OCI-LY1 (cell line): ENCODE measurements at regions not wholly inside any gene's neighbourhood (a gene's known extent, or its start where the extent isn't known, plus 50 kb on each side); places are given as distances from the start of the nearest gene placed in this dataset.
A peak's percentile ranks its signal among the peaks of the same experiment; 100 is the strongest.
"Not testable (repeated sequence)": the region's sequence is repeated elsewhere in the genome, so short reads cannot be mapped to it uniquely, and the experiment has no call there.

Experiments used
- H2AFZ ChIP-seq: fragments of 200-600 bp; sonication (generic), shearing (Covaris generic); 2 replicates; pipeline ENCODE4 v1.6.0; 2014; ENCODE audit warnings: antibody characterized with exemption, mild to moderate bottlenecking, low read length
- H3F3A ChIP-seq: fragments of 200-600 bp; sonication (generic), shearing (Covaris generic); 2 replicates; pipeline ENCODE4 v1.6.0; 2014; ENCODE audit warnings: mild to moderate bottlenecking, antibody characterized with exemption, low read length, moderate library complexity; ENCODE audit not compliant: insufficient read depth
- H3K27ac ChIP-seq: fragments of 200-600 bp; sonication (generic); 2 replicates; pipeline ENCODE4 v1.5.1; 2014; ENCODE audit warnings: low read length, mixed run types, mild to moderate bottlenecking, low read depth; ENCODE audit not compliant: poor library complexity, severe bottlenecking
- H3K27me3 ChIP-seq: fragments of 200-600 bp; sonication (generic); 2 replicates; pipeline ENCODE4 v1.6.0; 2014; ENCODE audit warnings: antibody characterized with exemption, mild to moderate bottlenecking, low read length, moderate library complexity; ENCODE audit not compliant: insufficient read depth
- H3K36me3 ChIP-seq: fragments of 200-600 bp; sonication (generic); 2 replicates; pipeline ENCODE4 v1.6.1; 2014; ENCODE audit warnings: mild to moderate bottlenecking, antibody characterized with exemption, low read length, moderate library complexity, mixed read lengths; ENCODE audit not compliant: insufficient read depth
- H3K4me1 ChIP-seq: fragments of 200-600 bp; sonication (generic); 2 replicates; pipeline ENCODE4 v1.5.1; 2014; ENCODE audit warnings: mild to moderate bottlenecking, low read length, moderate library complexity; ENCODE audit not compliant: insufficient read depth, severe bottlenecking
- H3K4me2 ChIP-seq: fragments of 200-600 bp; sonication (generic), shearing (Covaris generic); 2 replicates; pipeline ENCODE4 v1.6.1; 2014; ENCODE audit warnings: low read length
- H3K4me3 ChIP-seq: fragments of 200-600 bp; sonication (generic); 2 replicates; pipeline ENCODE4 v1.5.1; 2014; ENCODE audit warnings: low read length, low read depth, mild to moderate bottlenecking, mixed read lengths; ENCODE audit not compliant: poor library complexity, severe bottlenecking
- H3K79me2 ChIP-seq: fragments of 200-600 bp; shearing (Covaris generic); 2 replicates; pipeline ENCODE4 v1.6.1; 2016; ENCODE audit warnings: mixed run types, low read length, mixed read lengths; ENCODE audit not compliant: insufficient read depth
- H3K9ac ChIP-seq: fragments of 200-600 bp; sonication (generic), shearing (Covaris generic); 2 replicates; pipeline ENCODE4 v1.6.1; 2014; ENCODE audit warnings: mild to moderate bottlenecking, low read length, mixed read lengths
- H3K9me2 ChIP-seq: fragments of 200-600 bp; sonication (generic), shearing (Covaris generic); 2 replicates; pipeline ENCODE4 v1.6.1; 2014; ENCODE audit warnings: low read depth, mild to moderate bottlenecking, low read length, mixed read lengths
- H3K9me3 ChIP-seq: fragments of 200-600 bp; shearing (Covaris generic); 2 replicates; pipeline ENCODE4 v1.6.1; 2014; ENCODE audit warnings: low read length, mixed read lengths
- H4K20me1 ChIP-seq: fragments of 200-600 bp; sonication (generic), shearing (Covaris generic); 2 replicates; pipeline ENCODE4 v1.6.0; 2016; ENCODE audit warnings: mild to moderate bottlenecking, low read length; ENCODE audit not compliant: insufficient read depth
- EZH2 ChIP-seq: fragments of 200-600 bp; sonication (generic), shearing (Covaris generic); IDR thresholded peaks from 2 replicates; pipeline ENCODE4 v1.8.0; 2017; ENCODE audit warnings: borderline replicate concordance, mixed run types, mild to moderate bottlenecking, antibody characterized with exemption, low read length, moderate library complexity, mixed read lengths
- TF ChIP-seq, protein P1 (sequence below): fragments of 200-600 bp; sonication (generic), shearing (Covaris generic); IDR thresholded peaks from 2 replicates; pipeline ENCODE4 v1.5.1; 2017; ENCODE audit warnings: mild to moderate bottlenecking, antibody characterized with exemption, low read length, moderate library complexity, mixed read lengths

DNA sequence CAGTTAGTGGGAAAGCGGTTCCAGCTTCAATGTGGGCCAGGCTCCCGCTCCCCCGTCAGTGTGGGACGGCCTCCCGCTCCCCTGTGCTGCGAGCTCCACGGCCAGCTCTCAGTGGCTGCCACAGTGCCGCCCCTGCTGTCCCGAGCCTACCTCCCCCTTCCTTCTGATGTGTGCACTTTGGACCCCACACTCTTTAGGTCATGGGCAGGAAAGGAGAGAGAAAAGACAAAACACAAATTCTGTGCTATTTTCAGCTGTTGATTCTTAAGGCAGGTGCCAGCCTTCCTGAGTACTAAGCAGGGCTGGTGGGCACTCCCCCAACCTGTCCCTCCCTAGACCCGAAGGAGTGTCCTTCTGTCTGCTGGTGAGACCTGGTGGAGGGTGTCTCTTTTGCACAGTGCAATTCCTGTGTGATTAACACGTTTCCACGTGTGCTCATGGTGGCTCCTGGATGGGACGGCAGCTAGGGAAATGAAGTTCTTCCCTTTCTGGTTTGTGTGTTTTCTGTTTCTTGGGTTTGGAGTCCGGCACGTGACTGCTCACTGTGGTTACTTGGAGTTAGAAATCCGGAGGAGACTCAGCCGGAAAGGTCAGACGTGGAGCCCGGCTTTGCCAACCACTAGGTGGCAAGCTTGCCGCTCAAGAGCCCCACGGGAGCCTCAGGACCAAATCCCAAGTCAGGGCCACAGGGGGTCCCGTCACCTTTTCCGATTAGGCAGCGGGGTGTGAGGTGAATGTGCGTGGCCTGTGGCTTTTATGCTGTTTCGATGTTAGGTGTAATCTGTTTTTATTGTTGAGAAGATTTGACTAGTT, 130.3 kb downstream of the LAT start:
- TF ChIP-seq, protein P1, sequence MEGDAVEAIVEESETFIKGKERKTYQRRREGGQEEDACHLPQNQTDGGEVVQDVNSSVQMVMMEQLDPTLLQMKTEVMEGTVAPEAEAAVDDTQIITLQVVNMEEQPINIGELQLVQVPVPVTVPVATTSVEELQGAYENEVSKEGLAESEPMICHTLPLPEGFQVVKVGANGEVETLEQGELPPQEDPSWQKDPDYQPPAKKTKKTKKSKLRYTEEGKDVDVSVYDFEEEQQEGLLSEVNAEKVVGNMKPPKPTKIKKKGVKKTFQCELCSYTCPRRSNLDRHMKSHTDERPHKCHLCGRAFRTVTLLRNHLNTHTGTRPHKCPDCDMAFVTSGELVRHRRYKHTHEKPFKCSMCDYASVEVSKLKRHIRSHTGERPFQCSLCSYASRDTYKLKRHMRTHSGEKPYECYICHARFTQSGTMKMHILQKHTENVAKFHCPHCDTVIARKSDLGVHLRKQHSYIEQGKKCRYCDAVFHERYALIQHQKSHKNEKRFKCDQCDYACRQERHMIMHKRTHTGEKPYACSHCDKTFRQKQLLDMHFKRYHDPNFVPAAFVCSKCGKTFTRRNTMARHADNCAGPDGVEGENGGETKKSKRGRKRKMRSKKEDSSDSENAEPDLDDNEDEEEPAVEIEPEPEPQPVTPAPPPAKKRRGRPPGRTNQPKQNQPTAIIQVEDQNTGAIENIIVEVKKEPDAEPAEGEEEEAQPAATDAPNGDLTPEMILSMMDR, result peak; percentile 66
- not testable (repeated sequence) for H3K27me3 ChIP-seq, H2AFZ ChIP-seq, H4K20me1 ChIP-seq, H3K27ac ChIP-seq, H3K79me2 ChIP-seq, H3K4me2 ChIP-seq, H3K4me3 ChIP-seq, H3K9me3 ChIP-seq, H3K9me2 ChIP-seq, H3K9ac ChIP-seq, H3F3A ChIP-seq
- peaks cover 32% of the 10 kb centered on the region for H3K36me3 ChIP-seq
- peaks cover 22% of the 10 kb centered on the region for H3K4me1 ChIP-seq

DNA sequence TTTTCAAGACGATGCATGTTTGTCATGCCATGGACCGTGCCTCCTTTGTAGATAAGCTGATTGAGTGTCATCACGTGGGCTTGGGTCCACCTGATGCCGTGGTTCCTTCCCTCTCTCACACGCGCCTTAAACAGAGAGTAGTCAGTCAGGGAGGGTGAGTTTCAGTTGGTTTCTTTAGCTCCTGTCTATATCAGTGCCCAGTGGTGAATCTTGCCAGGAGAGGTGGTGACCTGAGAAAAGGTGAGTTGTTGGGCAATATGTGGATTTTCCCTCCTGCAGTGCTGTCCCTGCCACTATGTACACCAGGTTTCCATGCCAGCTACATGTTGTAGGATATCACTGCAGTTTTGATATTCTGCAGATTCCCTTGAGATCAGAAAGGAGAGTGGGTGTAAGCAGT, 129.7 kb downstream of the LAT start:
- no peaks in the 10 kb centered on the region for H3K9me3 ChIP-seq
- no peak overlapping the region for H3K27ac ChIP-seq
- no peaks in the 10 kb centered on the region for H3K27me3 ChIP-seq
- H3K36me3 ChIP-seq, result peaks cover 32% of the 10 kb centered on the region
- TF ChIP-seq, protein P1, result no peak
- no peak for TF ChIP-seq EZH2
- no peak overlapping the region for H3K9ac ChIP-seq
- H3K9me2 ChIP-seq, result no peaks in the 10 kb centered on the region
- no peaks in the 10 kb centered on the region for H4K20me1 ChIP-seq
- H3K79me2 ChIP-seq, result no peaks in the 10 kb centered on the region
- H3K4me2 ChIP-seq, result no peak overlapping the region
- no peak overlapping the region for H2AFZ ChIP-seq
- H3K4me3 ChIP-seq, result no peak overlapping the region
- H3F3A ChIP-seq, result no peaks in the 10 kb centered on the region
- peaks cover 22% of the 10 kb centered on the region for H3K4me1 ChIP-seq

DNA sequence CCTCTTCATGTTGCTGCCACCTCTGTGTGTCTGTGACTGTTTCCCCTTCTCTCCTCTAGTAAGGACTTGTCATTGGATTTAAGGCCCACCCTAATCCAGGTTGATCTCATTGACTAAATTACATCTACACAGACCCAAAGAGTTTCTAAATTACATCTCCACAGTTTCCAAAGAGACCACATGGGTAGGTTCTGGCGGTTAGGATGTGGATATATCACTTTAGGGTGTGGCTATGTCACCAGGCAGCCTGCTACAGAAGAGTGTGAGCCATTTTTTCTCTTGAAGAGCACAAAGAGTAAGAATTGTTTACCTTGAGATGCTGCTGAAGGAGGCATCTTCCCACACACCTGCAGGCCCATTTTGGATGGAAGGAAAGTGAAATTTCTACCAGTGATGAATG, 128.6 kb downstream of the LAT start:
- peaks cover 18% of the 10 kb centered on the region for H3K4me1 ChIP-seq
- H3K79me2 ChIP-seq, result not testable (repeated sequence)

DNA sequence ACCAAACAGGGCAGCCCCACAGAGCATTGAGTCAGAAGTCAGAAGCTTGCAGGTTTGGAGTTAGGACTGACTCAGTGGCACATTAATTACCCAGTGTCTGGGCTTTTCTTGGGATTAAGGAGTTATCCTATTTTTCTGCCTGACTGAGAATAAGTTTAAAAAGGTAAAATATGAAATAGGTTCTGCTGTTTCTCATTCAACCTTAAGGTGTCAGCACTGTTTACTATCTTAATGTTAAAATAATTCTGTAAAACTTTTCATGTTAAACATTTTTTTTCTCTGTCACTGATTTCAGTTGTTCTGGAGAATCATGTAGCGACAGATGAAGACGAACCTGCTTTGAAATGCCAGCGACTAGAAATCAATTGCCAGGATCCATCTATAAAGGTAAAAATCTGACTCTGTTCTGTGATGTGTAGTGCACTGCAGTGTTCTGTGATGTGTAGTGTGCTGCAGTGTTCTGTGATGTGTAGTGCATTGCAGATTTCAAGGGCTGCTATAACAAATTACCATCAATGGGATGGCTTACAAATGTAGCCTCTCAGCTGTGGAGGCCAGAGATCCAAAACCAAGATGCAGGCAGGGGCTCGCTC, 128.0 kb downstream of the LAT start:
- peaks cover 12% of the 10 kb centered on the region for H3K4me1 ChIP-seq
- TF ChIP-seq EZH2, result no peak
- TF ChIP-seq, protein P1, result no peak
- no peaks in the 10 kb centered on the region for H3K79me2 ChIP-seq
- no peaks in the 10 kb centered on the region for H3K9me2 ChIP-seq
- H3K9ac ChIP-seq, result no peak overlapping the region
- no peak overlapping the region for H3K4me2 ChIP-seq
- no peak overlapping the region for H3K4me3 ChIP-seq
- no peaks in the 10 kb centered on the region for H4K20me1 ChIP-seq
- no peaks in the 10 kb centered on the region for H3F3A ChIP-seq
- no peak overlapping the region for H2AFZ ChIP-seq
- H3K27me3 ChIP-seq, result no peaks in the 10 kb centered on the region
- no peaks in the 10 kb centered on the region for H3K9me3 ChIP-seq
- H3K36me3 ChIP-seq, result peaks cover 28% of the 10 kb centered on the region
- H3K27ac ChIP-seq, result no peak overlapping the region

More for the DNA sequence above, 128.6 kb downstream of the LAT start:
- peaks cover 32% of the 10 kb centered on the region for H3K36me3 ChIP-seq
- not testable (repeated sequence) for H4K20me1 ChIP-seq, H3K27ac ChIP-seq, H3K9me3 ChIP-seq, H2AFZ ChIP-seq, H3F3A ChIP-seq, H3K9ac ChIP-seq, H3K4me3 ChIP-seq, H3K27me3 ChIP-seq, H3K4me2 ChIP-seq, H3K9me2 ChIP-seq

DNA sequence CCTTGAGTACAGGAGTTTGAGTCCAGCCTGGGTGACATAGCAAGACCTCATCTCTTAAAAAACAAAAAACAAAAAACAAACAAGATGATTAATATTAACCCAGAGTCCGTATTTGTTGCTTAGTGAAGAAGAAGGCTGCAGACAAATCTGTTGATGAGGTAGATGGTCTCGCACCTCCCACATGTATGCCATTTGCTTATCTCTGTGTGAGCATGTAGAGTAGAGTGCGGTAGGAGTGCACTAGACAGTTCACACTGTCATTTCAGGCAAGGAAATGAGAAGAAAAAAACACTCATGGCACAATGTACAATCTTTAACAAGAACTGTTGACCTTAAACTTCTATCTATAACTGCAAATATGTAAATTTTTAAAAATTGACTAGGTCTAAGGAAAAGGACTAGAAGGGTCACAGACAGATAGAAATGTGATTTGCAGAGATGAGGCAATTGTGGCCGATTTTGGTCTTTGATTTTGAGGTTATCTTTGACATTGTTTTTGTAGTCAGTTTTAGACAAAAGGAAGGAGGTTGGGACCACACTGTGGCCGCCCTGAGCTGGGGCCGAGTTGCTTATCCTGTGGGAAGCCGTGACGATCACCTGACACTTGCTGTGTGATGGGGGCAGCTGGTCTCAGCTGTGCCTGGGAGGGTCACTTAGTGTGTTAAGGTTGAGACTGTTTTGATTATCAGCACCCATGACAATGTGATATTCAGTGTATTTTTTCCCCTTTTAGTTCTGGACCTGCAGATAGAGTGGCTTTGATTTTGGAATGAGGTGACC, 127.2 kb downstream of the LAT start:
- H3K9me2 ChIP-seq, H3K4me3 ChIP-seq, H3K9me3 ChIP-seq, H3F3A ChIP-seq, H3K4me2 ChIP-seq, H3K4me1 ChIP-seq, H3K9ac ChIP-seq, H3K27me3 ChIP-seq, H2AFZ ChIP-seq, H3K27ac ChIP-seq, H4K20me1 ChIP-seq, H3K79me2 ChIP-seq: not testable (repeated sequence)
- H3K36me3 ChIP-seq, result peaks cover 28% of the 10 kb centered on the region
